Activated naive CD4-positive, alpha-beta T cell treated with anti-CD3 and anti-CD28 coated beads, Interleukin-2, amount 50 U/mL, for 72 hours (primary cell): ENCODE measurements at regions not wholly inside any gene's neighbourhood (a gene's known extent, or its start where the extent isn't known, plus 50 kb on each side); places are given as distances from the start of the nearest gene placed in this dataset.

Experiments used
- ATAC-seq, 2 donors: fragments of 150-1000 bp; cut with Tn5 transposase; 2 replicates each; pipeline ENCODE4 v1.10.0; 2021; ENCODE audit warnings: mild to moderate bottlenecking in 2 of 2, moderate library complexity in 2 of 2
- DNase-seq, 2 donors: peaks; one replicate each; pipeline ENCODE4 v3.0.0; 2021 to 2022; ENCODE audit warnings: low spot score in 2 of 2
- H3K27ac Mint-ChIP-seq, 2 donors: one replicate each; pipeline ENCODE4 v1.8.0; 2022; ENCODE audit warnings: mild to moderate bottlenecking in 2 of 2, mixed read lengths in 2 of 2
- H3K36me3 Mint-ChIP-seq, 2 donors: one replicate each; pipeline ENCODE4 v1.8.0; 2022; ENCODE audit warnings: mixed read lengths in 2 of 2
- H3K9me3 Mint-ChIP-seq, 2 donors: one replicate each; pipeline ENCODE4 v1.8.0; 2022; ENCODE audit warnings: mixed read lengths in 2 of 2

- no peaks in the 10 kb centered on the region for H3K9me3 Mint-ChIP-seq
- H3K27ac Mint-ChIP-seq: no peak overlapping the region
- no peak for DNase-seq
- ATAC-seq: no peak
- no peaks in the 10 kb centered on the region for H3K36me3 Mint-ChIP-seq
Measured at GRCh38 chr22:27533105-27533745, 268.3 kb downstream of the MN1 start.

- Mint-ChIP-seq H3K9me3 (no peaks in the 10 kb centered on the region), H3K27ac (no peak overlapping the region), H3K36me3 (no peaks in the 10 kb centered on the region)
- DNase-seq: no peak
- ATAC-seq: no peak
Measured at GRCh38 chr22:27534720-27535125, 266.8 kb downstream of the MN1 start.

DNA sequence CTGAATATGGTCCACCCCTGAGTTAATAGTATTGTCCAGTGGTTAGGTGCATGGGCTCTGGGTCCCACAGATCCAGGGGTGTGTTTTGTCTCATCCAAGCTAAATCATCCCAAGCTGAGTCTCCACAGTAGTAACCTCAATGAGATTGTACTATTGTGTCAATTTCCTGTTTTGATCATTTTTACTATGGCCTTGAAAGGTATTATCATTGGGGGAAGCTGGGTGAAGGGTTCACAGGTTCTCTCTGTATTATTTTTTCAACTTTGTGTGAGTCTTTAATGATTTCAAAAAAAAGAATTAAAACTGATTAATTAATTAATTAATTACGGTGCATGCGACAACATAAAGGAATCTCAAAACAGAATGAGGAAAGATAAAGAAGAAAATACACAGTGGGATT is 266.1 kb downstream of the MN1 start:
- H3K36me3 Mint-ChIP-seq: no peaks in the 10 kb centered on the region
- no peak for ATAC-seq
- DNase-seq: no peak
- H3K9me3 Mint-ChIP-seq: no peaks in the 10 kb centered on the region
- H3K27ac Mint-ChIP-seq: no peak overlapping the region

DNA sequence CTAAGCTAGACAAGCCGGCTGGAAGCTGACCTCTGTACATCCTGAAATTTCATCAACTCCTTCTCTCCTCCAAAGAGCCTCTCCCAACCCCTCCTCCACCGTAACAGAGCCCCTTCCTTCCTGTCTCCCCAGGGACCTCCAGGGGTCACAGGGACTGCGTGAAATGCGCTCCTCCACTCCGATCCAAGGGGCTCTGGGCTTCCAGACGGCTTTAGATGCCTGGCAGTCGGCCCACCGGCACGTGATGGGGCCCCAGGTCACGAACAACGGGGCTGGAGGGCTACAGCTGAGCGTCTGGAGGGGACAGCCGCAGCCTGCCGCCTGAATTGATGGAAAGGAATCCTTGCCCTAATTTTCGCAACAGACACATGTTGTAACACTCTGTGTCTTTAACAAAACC is 264.1 kb downstream of the MN1 start:
- DNase-seq (no peak), ATAC-seq (no peak)
- no peaks in the 10 kb centered on the region for H3K36me3 Mint-ChIP-seq
- no peak overlapping the region for H3K27ac Mint-ChIP-seq
- no peaks in the 10 kb centered on the region for H3K9me3 Mint-ChIP-seq

DNA sequence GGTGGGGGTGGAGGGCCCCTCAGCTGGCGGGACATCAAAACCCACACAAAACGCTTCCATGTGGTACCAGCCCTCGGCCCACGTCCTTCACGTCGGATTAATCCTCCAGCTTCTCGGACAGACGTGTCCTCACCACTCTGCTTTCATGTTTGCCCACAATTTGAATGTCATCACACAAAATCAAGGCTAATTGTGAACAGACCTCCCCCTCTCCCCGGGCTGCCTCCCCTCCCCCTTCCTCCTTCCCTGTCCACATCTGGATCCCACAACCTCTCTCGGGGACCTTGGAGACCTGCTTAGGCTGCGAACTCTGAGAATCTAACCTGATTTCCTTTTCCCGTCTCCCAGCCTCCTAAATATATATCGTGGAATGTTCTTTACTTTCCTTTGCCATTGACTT is 262.9 kb downstream of the MN1 start:
- no peak for ATAC-seq
- no peak for DNase-seq
- no peak overlapping the region for H3K27ac Mint-ChIP-seq
- no peaks in the 10 kb centered on the region for H3K36me3 Mint-ChIP-seq
- H3K9me3 Mint-ChIP-seq: no peaks in the 10 kb centered on the region

- H3K27ac Mint-ChIP-seq: no peak overlapping the region
- no peaks in the 10 kb centered on the region for H3K36me3 Mint-ChIP-seq
Measured at GRCh38 chr22:27540247-27540646, 261.3 kb downstream of the MN1 start.

GRCh38 chr22:27540656-27541396 is 260.7 kb downstream of the MN1 start:
- DNase-seq (no peak), ATAC-seq (no peak)
- H3K27ac Mint-ChIP-seq: no peak overlapping the region
- H3K36me3 Mint-ChIP-seq: no peaks in the 10 kb centered on the region
- no peaks in the 10 kb centered on the region for H3K9me3 Mint-ChIP-seq

More at GRCh38 chr22:27540247-27540646, 261.3 kb downstream of the MN1 start:
- H3K9me3 Mint-ChIP-seq: no peaks in the 10 kb centered on the region
- ATAC-seq (no peak), DNase-seq (no peak)

- Mint-ChIP-seq H3K9me3 (no peaks in the 10 kb centered on the region), H3K36me3 (no peaks in the 10 kb centered on the region), H3K27ac (no peak overlapping the region)
- no peak for ATAC-seq
- DNase-seq: no peak
Measured at GRCh38 chr22:27541836-27542235, 259.7 kb downstream of the MN1 start.

DNA sequence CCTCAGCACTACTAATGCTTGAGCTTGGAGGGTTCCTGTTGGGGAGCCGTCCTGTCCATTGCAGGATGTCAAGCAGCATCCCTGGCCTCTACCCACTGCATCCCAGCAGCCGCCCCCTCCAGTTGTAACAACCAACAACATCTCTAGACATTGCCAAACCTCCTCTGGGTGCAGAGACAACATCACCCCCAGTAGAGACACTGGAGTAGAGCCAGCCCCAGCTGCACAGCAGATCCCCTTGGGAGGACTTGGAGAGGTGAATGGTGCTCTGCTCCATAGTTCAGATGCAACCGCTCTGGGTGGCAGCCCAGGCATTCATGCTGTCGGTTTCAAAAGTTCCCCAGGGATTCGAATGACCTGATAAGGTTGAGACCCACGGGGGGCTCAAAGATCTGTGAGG is 259.0 kb downstream of the MN1 start:
- H3K27ac Mint-ChIP-seq: no peak overlapping the region
- DNase-seq (no peak), ATAC-seq (no peak)
- no peaks in the 10 kb centered on the region for H3K36me3 Mint-ChIP-seq
- no peaks in the 10 kb centered on the region for H3K9me3 Mint-ChIP-seq

- H3K9me3 Mint-ChIP-seq: no peaks in the 10 kb centered on the region
- no peak for ATAC-seq
- no peak overlapping the region for H3K27ac Mint-ChIP-seq
Measured at GRCh38 chr22:27543460-27543859, 258.1 kb downstream of the MN1 start.

GRCh38 chr22:27545085-27545484 is 256.5 kb downstream of the MN1 start:
- Mint-ChIP-seq H3K36me3 (no peaks in the 10 kb centered on the region), H3K27ac (no peak overlapping the region), H3K9me3 (no peaks in the 10 kb centered on the region)
- DNase-seq (no peak), ATAC-seq (no peak)

More at GRCh38 chr22:27543460-27543859, 258.1 kb downstream of the MN1 start:
- H3K36me3 Mint-ChIP-seq: no peaks in the 10 kb centered on the region
- no peak for DNase-seq

- H3K36me3 Mint-ChIP-seq: no peaks in the 10 kb centered on the region
- DNase-seq: no peak
- H3K9me3 Mint-ChIP-seq: no peaks in the 10 kb centered on the region
- H3K27ac Mint-ChIP-seq: no peak overlapping the region
- ATAC-seq: no peak
Measured at GRCh38 chr22:27546157-27546935, 255.2 kb downstream of the MN1 start.

GRCh38 chr22:27551402-27551801 is 250.2 kb downstream of the MN1 start:
- H3K36me3 Mint-ChIP-seq: no peaks in the 10 kb centered on the region

GRCh38 chr22:27552176-27552575 is 249.4 kb downstream of the MN1 start:
- H3K27ac Mint-ChIP-seq: no peak overlapping the region
- no peak for DNase-seq
- no peak for ATAC-seq
- peaks cover 0 to 6% of the 10 kb centered on the region in 2 donors for H3K9me3 Mint-ChIP-seq
- no peaks in the 10 kb centered on the region for H3K36me3 Mint-ChIP-seq

More at GRCh38 chr22:27551402-27551801, 250.2 kb downstream of the MN1 start:
- Mint-ChIP-seq H3K27ac (no peak overlapping the region), H3K9me3 (peaks cover 0 to 6% of the 10 kb centered on the region in 2 donors)
- ATAC-seq: no peak
- no peak for DNase-seq

GRCh38 chr22:27552863-27553262 is 248.7 kb downstream of the MN1 start:
- Mint-ChIP-seq H3K36me3 (no peaks in the 10 kb centered on the region), H3K9me3 (peaks cover 0 to 6% of the 10 kb centered on the region in 2 donors), H3K27ac (no peak overlapping the region)
- DNase-seq: no peak
- ATAC-seq: no peak

- Mint-ChIP-seq H3K27ac (no peak overlapping the region), H3K9me3 (peaks cover 0 to 6% of the 10 kb centered on the region in 2 donors)
Measured at GRCh38 chr22:27554106-27554811, 247.3 kb downstream of the MN1 start.

More at GRCh38 chr22:27554106-27554811, 247.3 kb downstream of the MN1 start:
- DNase-seq (no peak), ATAC-seq (no peak)
- no peaks in the 10 kb centered on the region for H3K36me3 Mint-ChIP-seq
